ENCODE measurements at regions not wholly inside any gene's neighbourhood (a gene's known extent, or its start where the extent isn't known, plus 50 kb on each side); places are given as distances from the start of the nearest gene placed in this dataset.

- H3K36me3 ChIP-seq (ENCODE audit: low read depth) = no peaks in the 10 kb centered on the region
- H3K4me1 ChIP-seq (replicated peaks; ENCODE audit: insufficient read depth) = no peaks in the 10 kb centered on the region
- H3K27me3 ChIP-seq (ENCODE audit: insufficient read depth, low read depth) = no peaks in the 10 kb centered on the region
- POLR2A ChIA-PET (ENCODE audit: unreplicated experiment) = no interaction called here
- H3F3A ChIP-seq (ENCODE audit: insufficient read depth, low read depth) = no peaks in the 10 kb centered on the region
- no peak overlapping the region for H3K4me2 ChIP-seq
- CTCF ChIA-PET = no interaction called here
- TF ChIP-seq CTCF (conservative IDR thresholded peaks at IDR 0.05) (no peak), EZH2 (IDR thresholded peaks at IDR 0.05; ENCODE audit: low read depth) (no peak)
- intact Hi-C loops (cut with micrococcal nuclease; ENCODE audit: unreplicated experiment) = no loop called here
- no peaks in the 10 kb centered on the region; the same call in 1 of the 2 replicates for H3K9me2 ChIP-seq (ENCODE audit: insufficient read depth)
- no peaks in the 10 kb centered on the region for H3K9me3 ChIP-seq (ENCODE audit: insufficient read depth, low read depth)
- no peak overlapping the region for H3K27ac ChIP-seq
- no TSS peak for BruUV-seq (replicated peaks)
- H3K4me3 ChIP-seq = no peak overlapping the region
- no peaks in the 10 kb centered on the region for H4K20me1 ChIP-seq (ENCODE audit: insufficient read depth)
- DNase-seq = no peak
- no peak overlapping the region for H2AFZ ChIP-seq
- no peaks in the 10 kb centered on the region for H3K79me2 ChIP-seq (ENCODE audit: low read depth)
Measured at GRCh38 chr13:85333506-85334020, 465.7 kb downstream of the SLITRK6 start.

GRCh38 chr13:85332615-85333014 is 466.6 kb downstream of the SLITRK6 start:
- Histone ChIP-seq H3K4me2 (no peak overlapping the region), H3K4me3 (no peak overlapping the region), H3K27ac (no peak overlapping the region), H3K9me2 (ENCODE audit: insufficient read depth) (no peaks in the 10 kb centered on the region), H3K36me3 (ENCODE audit: low read depth) (no peaks in the 10 kb centered on the region), H3K9me3 (ENCODE audit: insufficient read depth, low read depth) (no peaks in the 10 kb centered on the region), H3K27me3 (ENCODE audit: insufficient read depth, low read depth) (no peaks in the 10 kb centered on the region), H4K20me1 (ENCODE audit: insufficient read depth) (no peaks in the 10 kb centered on the region), H2AFZ (no peak overlapping the region), H3K4me1 (replicated peaks; ENCODE audit: insufficient read depth) (no peaks in the 10 kb centered on the region), H3K79me2 (ENCODE audit: low read depth) (no peaks in the 10 kb centered on the region), H3F3A (ENCODE audit: insufficient read depth, low read depth) (no peaks in the 10 kb centered on the region)
- no TSS peak for BruUV-seq (replicated peaks)
- intact Hi-C loops (cut with micrococcal nuclease; ENCODE audit: unreplicated experiment) = no loop called here
- TF ChIP-seq EZH2 (IDR thresholded peaks at IDR 0.05; ENCODE audit: low read depth) (no peak), CTCF (conservative IDR thresholded peaks at IDR 0.05) (no peak)
- CTCF ChIA-PET = no interaction called here
- DNase-seq = no peak
- POLR2A ChIA-PET (ENCODE audit: unreplicated experiment) = no interaction called here

- POLR2A ChIA-PET (ENCODE audit: unreplicated experiment) = no interaction called here
- no TSS peak for BruUV-seq (replicated peaks)
Measured at GRCh38 chr13:85321734-85322133, 477.5 kb downstream of the SLITRK6 start.

More at GRCh38 chr13:85321734-85322133, 477.5 kb downstream of the SLITRK6 start:
- no peaks in the 10 kb centered on the region for H4K20me1 ChIP-seq (ENCODE audit: insufficient read depth)
- no peaks in the 10 kb centered on the region for H3K9me3 ChIP-seq (ENCODE audit: insufficient read depth, low read depth)
- H3K4me1 ChIP-seq (replicated peaks; ENCODE audit: insufficient read depth) = no peaks in the 10 kb centered on the region
- no peaks in the 10 kb centered on the region for H3K36me3 ChIP-seq (ENCODE audit: low read depth)
- H3K79me2 ChIP-seq (ENCODE audit: low read depth) = no peaks in the 10 kb centered on the region
- no peaks in the 10 kb centered on the region for H3K27me3 ChIP-seq (ENCODE audit: insufficient read depth, low read depth)
- H3K4me3 ChIP-seq = no peak overlapping the region
- TF ChIP-seq EZH2 (IDR thresholded peaks at IDR 0.05; ENCODE audit: low read depth) (no peak), CTCF (conservative IDR thresholded peaks at IDR 0.05) (no peak)
- no peak for DNase-seq
- H3F3A ChIP-seq (ENCODE audit: insufficient read depth, low read depth) = no peaks in the 10 kb centered on the region
- intact Hi-C loops (cut with micrococcal nuclease; ENCODE audit: unreplicated experiment) = no loop called here
- CTCF ChIA-PET = no interaction called here
- H3K27ac ChIP-seq = no peak overlapping the region
- H2AFZ ChIP-seq = no peak overlapping the region
- no peak overlapping the region for H3K4me2 ChIP-seq
- H3K9me2 ChIP-seq (ENCODE audit: insufficient read depth) = no peaks in the 10 kb centered on the region; the same call in 1 of the 2 replicates

Data from PC-9 (cell line).